B cell (primary cell): ENCODE measurements at regions not wholly inside any gene's neighbourhood (a gene's known extent, or its start where the extent isn't known, plus 50 kb on each side); places are given as distances from the start of the nearest gene placed in this dataset.

Experiments used
- ATAC-seq: fragments of 200-7000 bp; cut with Tn5 transposase; one replicate; pipeline ENCODE4 v1.10.0; 2021; ENCODE audit warnings: low read depth, mild to moderate bottlenecking, moderate number of reproducible peaks, moderate library complexity
- CTCF ChIA-PET: fragments of 350-600 bp; sonication (Branson Sonifier 250); formaldehyde crosslinking; loops from one replicate; lab custom pipeline; 2021; ENCODE audit warnings: antibody characterized with exemption, inconsistent platforms; lab: Charles Lee
- POLR2A ChIA-PET: fragments of 350-600 bp; sonication (Branson Sonifier 250); formaldehyde crosslinking; loops from one replicate; lab custom pipeline; 2021; ENCODE audit warnings: antibody characterized with exemption; lab: Charles Lee
- DNase-seq: peaks from one replicate; pipeline ENCODE4 v3.0.0; 2013
- H2AFZ ChIP-seq: 2 replicates; pipeline ENCODE4 v1.6.1; 2012; ENCODE audit warnings: mild to moderate bottlenecking, low read depth, low read length; ENCODE audit not compliant: insufficient read depth, poor library complexity, severe bottlenecking
- H3K27ac ChIP-seq, 2 donors: 1 replicate in 1 of 2; 2 replicates in 1 of 2; pipeline ENCODE4 v1.5.1; 2012 to 2013; ENCODE audit warnings: low read length in 2 of 2, mild to moderate bottlenecking in 2 of 2, moderate library complexity in 1 of 2
- H3K27me3 ChIP-seq, 4 experiments: fragments of 200-600 bp in 1 of 4; sonication (generic) in 1 of 4; replicated peaks in 1 of 4; 1 replicate in 2 of 4; 2 replicates in 2 of 4; pipeline versions ENCODE4 v1.6.1 to v1.7.0; 2013 to 2016; ENCODE audit warnings: low read length in 3 of 4, mild to moderate bottlenecking in 2 of 4, mixed read lengths in 1 of 4, moderate library complexity in 1 of 4; ENCODE audit not compliant: insufficient read depth in 4 of 4, control insufficient read depth in 3 of 4; ENCODE audit errors: control extremely low read depth in 1 of 4
- H3K36me3 ChIP-seq, 2 experiments: replicated peaks in 1 of 2; 1 replicate in 1 of 2; 2 replicates in 1 of 2; pipeline versions ENCODE4 v1.6.1 to v1.7.1; 2013; ENCODE audit warnings: low read length in 1 of 2; ENCODE audit not compliant: insufficient read depth in 2 of 2, control insufficient read depth in 1 of 2; ENCODE audit errors: control extremely low read depth in 1 of 2, extremely low read depth in 1 of 2
- H3K4me1 ChIP-seq, 2 donors: fragments of 200-600 bp in 1 of 2; sonication (generic) in 1 of 2; 1 replicate in 1 of 2; 2 replicates in 1 of 2; pipeline versions ENCODE4 v1.5.1 to v1.6.1; 2013 to 2017; ENCODE audit warnings: low read length in 2 of 2; ENCODE audit not compliant: control insufficient read depth in 2 of 2, insufficient read depth in 2 of 2
- H3K4me2 ChIP-seq: replicated peaks from 2 replicates; pipeline ENCODE3; 2012; ENCODE audit warnings: mild to moderate bottlenecking, low read depth, low read length; ENCODE audit not compliant: poor library complexity, severe bottlenecking
- H3K4me3 ChIP-seq, 5 experiments: fragments of 200-600 bp in 1 of 5; sonication (generic) in 1 of 5; 1 replicate in 3 of 5; 2 replicates in 2 of 5; pipeline versions ENCODE4 v1.5.1 to v1.7.0; 2011 to 2016; ENCODE audit warnings: low read length in 4 of 5, mild to moderate bottlenecking in 4 of 5, low read depth in 2 of 5, control low read depth in 1 of 5, moderate library complexity in 1 of 5; ENCODE audit not compliant: insufficient read depth in 1 of 5; ENCODE audit errors: control extremely low read depth in 1 of 5, extremely low read depth in 1 of 5
- H3K79me2 ChIP-seq: fragments of 200-600 bp; sonication (generic); one replicate; pipeline ENCODE4 v1.6.0; 2016; ENCODE audit warnings: low read length; ENCODE audit not compliant: control insufficient read depth, insufficient read depth
- H3K9ac ChIP-seq: fragments of 200-600 bp; sonication (generic); 2 replicates; pipeline ENCODE4 v1.6.1; 2017; ENCODE audit warnings: mild to moderate bottlenecking, low read length, moderate library complexity
- H3K9me3 ChIP-seq, 3 donors: one replicate each; pipeline versions ENCODE4 v1.6.1 to v1.7.1; 2013; ENCODE audit warnings: low read length in 2 of 3; ENCODE audit not compliant: control insufficient read depth in 2 of 3, insufficient read depth in 1 of 3; ENCODE audit errors: control extremely low read depth in 1 of 3
- H4K20me1 ChIP-seq: 2 replicates; pipeline ENCODE4 v1.6.0; 2012; ENCODE audit warnings: mild to moderate bottlenecking, low read length; ENCODE audit not compliant: insufficient read depth, control insufficient read depth, poor library complexity, severe bottlenecking
- H3K27ac Mint-ChIP-seq: one replicate; pipeline ENCODE4 v1.8.0; 2021; ENCODE audit warnings: mixed read lengths
- H3K27me3 Mint-ChIP-seq: one replicate; pipeline ENCODE4 v1.8.0; 2021; ENCODE audit warnings: mixed read lengths
- H3K4me1 Mint-ChIP-seq: one replicate; pipeline ENCODE4 v1.8.0; 2021; ENCODE audit warnings: mixed read lengths
- H3K4me3 Mint-ChIP-seq: one replicate; pipeline ENCODE4 v1.8.0; 2021; ENCODE audit warnings: mixed read lengths
- H3K9me3 Mint-ChIP-seq: one replicate; pipeline ENCODE4 v1.8.0; 2022; ENCODE audit warnings: mixed read lengths; ENCODE audit not compliant: insufficient read depth
- EZH2 ChIP-seq: IDR thresholded peaks from 2 replicates; pipeline ENCODE4 v1.6.1; 2012; ENCODE audit warnings: borderline replicate concordance, low read depth, mild to moderate bottlenecking, moderate library complexity, low read length; ENCODE audit not compliant: insufficient read depth, poor library complexity, severe bottlenecking
- WGBS: methylation state at CpG from one replicate; pipeline ENCODE4 v1.1.5; 2013; ENCODE audit warnings: missing lambda C conversion rate; ENCODE audit not compliant: insufficient coverage; 5-methylcytosine and 5-hydroxymethylcytosine counted together
- intact Hi-C: fragments of 100-400 bp; cut with micrococcal nuclease; formaldehyde crosslinking; loops from one replicate; pipeline ENCODE4 v1.10.0; 2022
- TF ChIP-seq, protein P1 (sequence below): fragments of 200-600 bp; IDR thresholded peaks from one replicate; pipeline ENCODE4 v1.8.0; 2022; ENCODE audit warnings: antibody characterized with exemption, mild to moderate bottlenecking

DNA sequence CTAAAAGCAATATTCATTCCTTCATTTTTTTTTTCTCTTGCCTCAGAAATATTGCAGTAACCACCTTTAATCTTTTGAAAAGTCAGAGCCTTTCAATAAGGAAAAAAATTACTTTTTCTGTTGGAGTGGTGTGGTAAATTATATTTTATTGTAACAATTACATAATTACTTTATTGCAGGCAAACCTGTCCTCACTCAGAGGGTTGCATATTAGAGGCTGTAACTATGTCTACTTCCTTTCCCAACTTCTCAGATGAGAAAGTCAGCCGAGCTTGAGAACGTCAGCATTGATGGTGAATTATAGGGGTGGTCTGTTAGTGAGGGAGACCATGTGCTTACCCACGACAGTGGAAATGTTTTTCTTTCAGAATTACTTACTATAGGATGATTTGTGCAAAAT, 611.8 kb downstream of the KIF4B start:
- H3K9me3 ChIP-seq, result peaks cover 0 to 4% (median 0%) of the 10 kb centered on the region in 3 donors
- no peak overlapping the region for H3K27ac ChIP-seq
- no peaks in the 10 kb centered on the region for H3K9me3 Mint-ChIP-seq
- H3K4me3 Mint-ChIP-seq, result no peak overlapping the region
- no peak overlapping the region for H3K4me3 ChIP-seq
- WGBS, result no CpG with 5 or more reads among the region's 3 CpGs
- no peak overlapping the region for H3K27ac Mint-ChIP-seq
- no peaks in the 10 kb centered on the region for H3K79me2 ChIP-seq
- ATAC-seq (no peak), DNase-seq (no peak)
- no peak overlapping the region for H2AFZ ChIP-seq
- H3K27me3 ChIP-seq, result peaks cover 0 to 3% (median 0%) of the 10 kb centered on the region in 4 experiments
- TF ChIP-seq, protein P1, sequence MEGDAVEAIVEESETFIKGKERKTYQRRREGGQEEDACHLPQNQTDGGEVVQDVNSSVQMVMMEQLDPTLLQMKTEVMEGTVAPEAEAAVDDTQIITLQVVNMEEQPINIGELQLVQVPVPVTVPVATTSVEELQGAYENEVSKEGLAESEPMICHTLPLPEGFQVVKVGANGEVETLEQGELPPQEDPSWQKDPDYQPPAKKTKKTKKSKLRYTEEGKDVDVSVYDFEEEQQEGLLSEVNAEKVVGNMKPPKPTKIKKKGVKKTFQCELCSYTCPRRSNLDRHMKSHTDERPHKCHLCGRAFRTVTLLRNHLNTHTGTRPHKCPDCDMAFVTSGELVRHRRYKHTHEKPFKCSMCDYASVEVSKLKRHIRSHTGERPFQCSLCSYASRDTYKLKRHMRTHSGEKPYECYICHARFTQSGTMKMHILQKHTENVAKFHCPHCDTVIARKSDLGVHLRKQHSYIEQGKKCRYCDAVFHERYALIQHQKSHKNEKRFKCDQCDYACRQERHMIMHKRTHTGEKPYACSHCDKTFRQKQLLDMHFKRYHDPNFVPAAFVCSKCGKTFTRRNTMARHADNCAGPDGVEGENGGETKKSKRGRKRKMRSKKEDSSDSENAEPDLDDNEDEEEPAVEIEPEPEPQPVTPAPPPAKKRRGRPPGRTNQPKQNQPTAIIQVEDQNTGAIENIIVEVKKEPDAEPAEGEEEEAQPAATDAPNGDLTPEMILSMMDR, result no peak
- ChIA-PET CTCF (no interaction called here), POLR2A (no interaction called here)
- H3K4me1 ChIP-seq, result no peaks in the 10 kb centered on the region
- H3K4me1 Mint-ChIP-seq, result no peaks in the 10 kb centered on the region
- no peak overlapping the region for H3K4me2 ChIP-seq
- intact Hi-C loops, result no loop called here
- no peaks in the 10 kb centered on the region for H4K20me1 ChIP-seq
- H3K36me3 ChIP-seq, result no peaks in the 10 kb centered on the region
- H3K9ac ChIP-seq, result no peak overlapping the region
- H3K27me3 Mint-ChIP-seq, result peaks cover 31% of the 10 kb centered on the region

DNA sequence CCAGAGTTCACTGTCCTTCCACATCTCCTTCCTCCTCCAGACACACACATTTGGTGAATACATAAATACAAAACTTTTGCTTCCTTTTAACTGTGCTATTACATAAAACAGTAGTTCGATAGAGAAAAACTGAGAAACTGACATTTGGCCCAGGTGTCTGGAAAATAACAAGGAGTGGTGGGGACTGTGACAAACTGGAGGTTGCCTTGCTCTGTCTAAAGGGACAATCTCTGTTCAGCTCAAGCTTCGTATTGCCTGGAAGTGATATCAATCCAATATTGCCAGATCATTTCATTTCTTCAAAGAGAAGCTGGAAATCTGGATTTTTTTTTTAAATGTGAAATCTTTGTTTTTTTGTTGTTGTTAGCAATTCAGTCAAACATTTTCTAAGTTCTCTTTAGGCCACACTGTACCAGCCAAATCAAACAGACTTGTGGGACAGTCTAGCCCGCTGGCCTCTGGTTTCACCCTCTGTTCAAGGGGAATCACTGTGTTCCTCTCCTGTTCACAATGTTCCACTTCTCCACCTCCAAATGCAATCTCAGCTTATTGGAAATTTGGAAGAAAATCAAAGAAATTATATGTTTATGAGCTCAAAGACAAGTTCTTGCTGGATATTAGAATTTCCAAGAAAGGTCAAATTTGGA, 612.5 kb downstream of the KIF4B start:
- H3K4me1 ChIP-seq, result no peaks in the 10 kb centered on the region
- H3K9ac ChIP-seq, result no peak overlapping the region
- no peak for TF ChIP-seq EZH2
- TF ChIP-seq, protein P1, result no peak
- H3K4me1 Mint-ChIP-seq, result no peaks in the 10 kb centered on the region
- ChIA-PET CTCF (no interaction called here), POLR2A (no interaction called here)
- H2AFZ ChIP-seq, result no peak overlapping the region
- peaks cover 30% of the 10 kb centered on the region for H3K27me3 Mint-ChIP-seq
- H3K36me3 ChIP-seq, result no peaks in the 10 kb centered on the region
- H3K79me2 ChIP-seq, result no peaks in the 10 kb centered on the region
- H3K27ac Mint-ChIP-seq, result no peak overlapping the region
- H3K4me3 ChIP-seq, result no peak overlapping the region
- peaks cover 0 to under 1% (median 0%) of the 10 kb centered on the region in 3 donors for H3K9me3 ChIP-seq
- no CpG with 5 or more reads among the region's 3 CpGs for WGBS
- H3K4me2 ChIP-seq, result no peak overlapping the region
- H3K4me3 Mint-ChIP-seq, result no peak overlapping the region
- H3K27ac ChIP-seq, result no peak overlapping the region
- intact Hi-C loops, result no loop called here
- DNase-seq, result no peak
- no peak for ATAC-seq
- H3K27me3 ChIP-seq, result peaks cover 0 to 3% (median 0%) of the 10 kb centered on the region in 4 experiments
- H4K20me1 ChIP-seq, result no peaks in the 10 kb centered on the region
- no peaks in the 10 kb centered on the region for H3K9me3 Mint-ChIP-seq
